ENCODE measurements at regions not wholly inside any gene's neighbourhood (a gene's known extent, or its start where the extent isn't known, plus 50 kb on each side); places are given as distances from the start of the nearest gene placed in this dataset.

- TF ChIP-seq POU2F2 (IDR thresholded peaks at IDR 0.05; ENCODE audit: borderline replicate concordance, low read depth, low read length) (no peak), SMAD1 (IDR thresholded peaks at IDR 0.05; ENCODE audit: low read depth, partially characterized antibody) (no peak), CTCF (IDR thresholded peaks at IDR 0.05 in 2 of 3, conservative IDR thresholded peaks at IDR 0.05 in 1 of 3; ENCODE audit: control insufficient read depth in 2 of 3, extremely low read depth in 1 of 3, insufficient read depth in 1 of 3, low read depth in 3 of 3, low read length in 3 of 3) (no peak), SMC3 (IDR thresholded peaks at IDR 0.05; ENCODE audit: borderline replicate concordance, low read length) (no peak), JUNB (IDR thresholded peaks at IDR 0.05) (no peak), CHD2 (IDR thresholded peaks at IDR 0.05; ENCODE audit: borderline replicate concordance, low read depth, low read length) (no peak), ZSCAN29 (IDR thresholded peaks at IDR 0.05) (no peak), RAD51 (IDR thresholded peaks at IDR 0.05) (no peak), EP300 (IDR thresholded peaks at IDR 0.05; ENCODE audit: borderline replicate concordance in 1 of 2, control insufficient read depth in 1 of 2, low read depth in 2 of 2, low read length in 2 of 2) (no peak), POLR2AphosphoS5 (IDR thresholded peaks at IDR 0.05; ENCODE audit: low read length) (no peak), KDM1A (IDR thresholded peaks at IDR 0.05; ENCODE audit: borderline replicate concordance) (no peak), SRF (IDR thresholded peaks at IDR 0.05; ENCODE audit: low read depth in 2 of 2, low read length in 2 of 2) (no peak), SP1 (IDR thresholded peaks at IDR 0.05; ENCODE audit: low read depth, low read length) (no peak), E2F4 (IDR thresholded peaks at IDR 0.05; ENCODE audit: low read depth, low read length) (no peak)
These were observed 445.5 kb downstream of the MATN1 start for GRCh38 chr1:30277911-30278310.
